ENCODE measurements at regions not wholly inside any gene's neighbourhood (a gene's known extent, or its start where the extent isn't known, plus 50 kb on each side); places are given as distances from the start of the nearest gene placed in this dataset.

DNA sequence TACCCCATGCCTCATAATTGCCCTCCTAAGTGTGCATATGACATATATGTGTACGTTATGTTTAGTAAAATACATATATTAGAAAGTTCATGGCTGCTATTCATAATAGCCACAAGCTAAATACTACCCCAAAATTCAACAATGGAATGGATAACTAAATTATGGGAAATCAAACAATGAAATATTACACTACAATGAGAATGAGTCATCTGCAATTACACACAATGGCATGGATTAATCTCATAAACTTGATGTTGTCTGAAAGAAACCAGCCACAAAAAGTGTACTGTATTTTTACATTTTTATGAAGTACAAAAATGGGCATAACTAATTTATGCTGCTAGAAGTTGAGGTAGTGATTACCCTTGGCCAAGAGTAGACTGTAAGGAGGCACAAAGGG is 477.0 kb downstream of the HAO1 start:
- TF ChIP-seq, protein P1, sequence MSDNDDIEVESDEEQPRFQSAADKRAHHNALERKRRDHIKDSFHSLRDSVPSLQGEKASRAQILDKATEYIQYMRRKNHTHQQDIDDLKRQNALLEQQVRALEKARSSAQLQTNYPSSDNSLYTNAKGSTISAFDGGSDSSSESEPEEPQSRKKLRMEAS (IDR thresholded peaks at IDR 0.05): no peak
- no peak for TF ChIP-seq TAF1 (conservative IDR thresholded peaks at IDR 0.05)
- TF ChIP-seq RAD21 (IDR thresholded peaks at IDR 0.05): no peak

Data from liver (tissue), 2 donors.